H1 (cell line): ENCODE measurements at regions not wholly inside any gene's neighbourhood (a gene's known extent, or its start where the extent isn't known, plus 50 kb on each side); places are given as distances from the start of the nearest gene placed in this dataset.

ENCODE experiments used
- CBX8 ChIP-seq: fragments of 300-800, 300-1000 bp; sonication (generic); IDR thresholded peaks from 2 replicates; pipeline ENCODE4 v1.7.1; 2016; ENCODE audit warnings: low read depth, low read length, borderline replicate concordance
- RNF2 ChIP-seq: fragments of 200-900, 300-1000 bp; sonication (generic); IDR thresholded peaks from 2 replicates; pipeline ENCODE4 v1.7.1; 2016; ENCODE audit warnings: borderline replicate concordance, low read depth, mild to moderate bottlenecking, antibody characterized with exemption, low read length; ENCODE audit not compliant: poor library complexity, severe bottlenecking; ENCODE audit errors: missing control alignments
- TBP ChIP-seq: IDR thresholded peaks from 2 replicates; pipeline ENCODE4 v1.6.1; 2011; ENCODE audit warnings: low read depth, low read length, improper control_type of control experiment
- TF ChIP-seq, protein P1 (sequence below): IDR thresholded peaks from 2 replicates; pipeline ENCODE4 v1.6.1; 2012; ENCODE audit warnings: inconsistent platforms

DNA sequence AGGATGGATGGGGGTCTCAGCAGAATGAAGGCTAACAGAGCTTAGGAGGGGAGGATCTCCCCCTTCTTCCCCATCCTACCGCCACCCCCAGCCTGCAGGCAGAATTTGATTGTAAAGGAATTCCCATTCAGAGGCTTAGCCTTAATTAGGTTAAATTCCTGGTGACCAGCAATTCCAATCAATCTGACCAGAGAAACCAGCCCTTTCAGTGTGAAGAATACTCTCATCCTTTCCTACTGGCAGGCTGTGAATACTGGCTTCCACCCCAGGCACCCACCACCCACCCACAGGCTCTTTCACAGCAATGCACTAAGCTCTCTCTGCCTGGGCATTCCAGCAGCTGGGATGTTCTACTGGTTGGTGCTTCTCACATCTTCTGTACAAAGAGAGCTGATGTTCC is 137.9 kb upstream of the LYZL1 start (continued):
- TF ChIP-seq CBX8 (no peak), RNF2 (no peak), TBP (no peak)
- TF ChIP-seq, protein P1, sequence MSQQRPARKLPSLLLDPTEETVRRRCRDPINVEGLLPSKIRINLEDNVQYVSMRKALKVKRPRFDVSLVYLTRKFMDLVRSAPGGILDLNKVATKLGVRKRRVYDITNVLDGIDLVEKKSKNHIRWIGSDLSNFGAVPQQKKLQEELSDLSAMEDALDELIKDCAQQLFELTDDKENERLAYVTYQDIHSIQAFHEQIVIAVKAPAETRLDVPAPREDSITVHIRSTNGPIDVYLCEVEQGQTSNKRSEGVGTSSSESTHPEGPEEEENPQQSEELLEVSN: no peak
- TF ChIP-seq, all 59 proteins: peak for 0
